Vagina (tissue), 2 donors: ENCODE measurements at regions not wholly inside any gene's neighbourhood (a gene's known extent, or its start where the extent isn't known, plus 50 kb on each side); places are given as distances from the start of the nearest gene placed in this dataset.

ENCODE experiments used
- DNase-seq, 2 donors: peaks; one replicate each; pipeline ENCODE4 v3.0.0-alpha.2; 2017; ENCODE audit errors: extremely low spot score in 2 of 2
- H3K27ac ChIP-seq: fragments of 200-600 bp; sonication (generic); one replicate; pipeline ENCODE4 v1.5.1; 2019
- H3K27me3 ChIP-seq: fragments of 200-600 bp; sonication (generic); one replicate; pipeline ENCODE4 v1.5.1; 2019
- H3K36me3 ChIP-seq, 2 donors: fragments of 200-600 bp; sonication (generic); one replicate each; pipeline ENCODE4 v1.5.1; 2017 to 2019
- H3K4me1 ChIP-seq: fragments of 200-600 bp; sonication (generic); one replicate; pipeline ENCODE4 v1.5.1; 2019
- H3K4me3 ChIP-seq, 2 donors: fragments of 200-600 bp; sonication (generic); 1 replicate in 1 of 2; 2 replicates in 1 of 2; pipeline ENCODE4 v1.5.1; 2016 to 2019
- H3K9me3 ChIP-seq: fragments of 200-600 bp; sonication (generic); one replicate; pipeline ENCODE4 v1.5.1; 2019
- POLR2A ChIP-seq, 2 donors: fragments of 450-650 bp; IDR thresholded peaks; one replicate each; pipeline ENCODE4 v1.6.1; 2017; ENCODE audit warnings: antibody characterized with exemption in 2 of 2, mild to moderate bottlenecking in 2 of 2, moderate library complexity in 2 of 2
- POLR2AphosphoS5 ChIP-seq, 2 donors: sonication (generic); formaldehyde crosslinking; IDR thresholded peaks; one replicate each; pipeline ENCODE4 v1.9.0; 2017; ENCODE audit warnings: antibody characterized with exemption in 2 of 2, mild to moderate bottlenecking in 2 of 2, low read depth in 1 of 2; ENCODE audit not compliant: insufficient read depth in 1 of 2
- intact Hi-C: fragments of 100-400 bp; cut with DNase I; formaldehyde crosslinking; loops from one replicate; pipeline ENCODE4 v1.15.1; 2023
- TF ChIP-seq, protein P1 (sequence below), 3 experiments: fragments of 450-650 bp in 2 of 3; fragments of 200-600 bp in 1 of 3; sonication (generic) in 1 of 3; IDR thresholded peaks; one replicate each; pipeline ENCODE4 v1.5.1; 2017 to 2019; ENCODE audit warnings: antibody characterized with exemption in 3 of 3, mild to moderate bottlenecking in 2 of 3, moderate library complexity in 2 of 3

DNA sequence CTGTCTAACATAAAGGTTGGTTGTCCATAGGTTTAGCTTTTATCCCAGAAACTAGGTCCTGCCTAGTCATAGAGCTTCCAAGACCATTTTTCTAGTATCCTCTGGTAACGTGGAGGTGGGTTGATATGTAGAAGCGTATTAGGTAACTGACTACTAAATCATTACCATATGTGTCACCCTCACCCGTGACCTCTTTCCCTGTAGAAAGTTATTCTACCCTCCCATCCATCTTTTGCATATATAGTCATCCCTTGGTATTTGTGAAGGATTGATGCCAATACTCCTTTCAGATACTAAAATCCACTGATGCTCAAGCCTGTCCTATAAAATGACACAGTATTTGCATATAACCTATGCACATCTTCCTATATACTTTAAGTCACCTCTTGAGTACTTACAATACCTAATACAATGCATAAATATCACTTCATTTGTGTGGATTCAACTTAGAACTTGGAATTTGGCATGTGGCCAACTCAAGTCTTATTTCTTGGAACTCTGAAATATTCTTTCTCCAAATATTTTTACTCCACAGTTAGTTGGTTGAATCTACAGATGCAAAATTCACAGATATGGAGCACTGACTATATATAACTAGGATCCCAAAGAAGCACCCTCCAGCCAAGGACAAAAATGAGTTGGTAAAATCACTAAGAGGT is 497.0 kb upstream of the TENM4 start:
- Histone ChIP-seq H3K4me1 (no peaks in the 10 kb centered on the region), H3K36me3 (no peaks in the 10 kb centered on the region), H3K4me3 (no peak overlapping the region), H3K27ac (no peak overlapping the region), H3K9me3 (no peaks in the 10 kb centered on the region), H3K27me3 (no peaks in the 10 kb centered on the region)
- no peak for DNase-seq
- intact Hi-C loops = no loop called here
- TF ChIP-seq, protein P1, sequence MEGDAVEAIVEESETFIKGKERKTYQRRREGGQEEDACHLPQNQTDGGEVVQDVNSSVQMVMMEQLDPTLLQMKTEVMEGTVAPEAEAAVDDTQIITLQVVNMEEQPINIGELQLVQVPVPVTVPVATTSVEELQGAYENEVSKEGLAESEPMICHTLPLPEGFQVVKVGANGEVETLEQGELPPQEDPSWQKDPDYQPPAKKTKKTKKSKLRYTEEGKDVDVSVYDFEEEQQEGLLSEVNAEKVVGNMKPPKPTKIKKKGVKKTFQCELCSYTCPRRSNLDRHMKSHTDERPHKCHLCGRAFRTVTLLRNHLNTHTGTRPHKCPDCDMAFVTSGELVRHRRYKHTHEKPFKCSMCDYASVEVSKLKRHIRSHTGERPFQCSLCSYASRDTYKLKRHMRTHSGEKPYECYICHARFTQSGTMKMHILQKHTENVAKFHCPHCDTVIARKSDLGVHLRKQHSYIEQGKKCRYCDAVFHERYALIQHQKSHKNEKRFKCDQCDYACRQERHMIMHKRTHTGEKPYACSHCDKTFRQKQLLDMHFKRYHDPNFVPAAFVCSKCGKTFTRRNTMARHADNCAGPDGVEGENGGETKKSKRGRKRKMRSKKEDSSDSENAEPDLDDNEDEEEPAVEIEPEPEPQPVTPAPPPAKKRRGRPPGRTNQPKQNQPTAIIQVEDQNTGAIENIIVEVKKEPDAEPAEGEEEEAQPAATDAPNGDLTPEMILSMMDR (IDR thresholded peaks at IDR 0.05) = no peak
- TF ChIP-seq POLR2AphosphoS5 (IDR thresholded peaks at IDR 0.05; ENCODE audit: insufficient read depth in 1 of 2, low read depth in 1 of 2) (no peak), POLR2A (IDR thresholded peaks at IDR 0.05) (no peak)

DNA sequence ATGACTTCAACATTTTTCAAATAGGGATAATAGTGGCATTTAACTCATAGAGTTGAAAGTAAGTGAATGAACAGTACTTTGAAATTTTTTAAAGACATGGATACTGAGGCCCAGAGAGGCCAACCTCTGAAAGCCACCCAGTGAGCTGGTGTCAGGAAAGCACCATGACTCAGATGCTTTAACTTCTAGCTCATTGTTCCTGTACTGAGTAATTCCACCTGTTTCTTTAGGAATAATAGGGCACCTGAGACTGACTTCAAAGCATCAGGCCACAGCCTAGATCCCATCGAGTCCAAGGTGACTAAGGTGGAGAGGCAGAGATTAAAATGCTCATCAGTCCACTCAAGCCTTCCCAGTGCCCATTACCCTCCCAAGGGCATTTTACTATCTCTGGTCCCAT is 491.8 kb upstream of the TENM4 start:
- Histone ChIP-seq H3K27me3 (no peaks in the 10 kb centered on the region), H3K27ac (no peak overlapping the region), H3K9me3 (no peaks in the 10 kb centered on the region), H3K36me3 (no peaks in the 10 kb centered on the region), H3K4me1 (no peaks in the 10 kb centered on the region), H3K4me3 (no peak overlapping the region)
- intact Hi-C loops = no loop called here
- TF ChIP-seq POLR2A (IDR thresholded peaks at IDR 0.05) (no peak), POLR2AphosphoS5 (IDR thresholded peaks at IDR 0.05; ENCODE audit: insufficient read depth in 1 of 2, low read depth in 1 of 2) (no peak)
- TF ChIP-seq, protein P1 (IDR thresholded peaks at IDR 0.05) = no peak
- DNase-seq = no peak

DNA sequence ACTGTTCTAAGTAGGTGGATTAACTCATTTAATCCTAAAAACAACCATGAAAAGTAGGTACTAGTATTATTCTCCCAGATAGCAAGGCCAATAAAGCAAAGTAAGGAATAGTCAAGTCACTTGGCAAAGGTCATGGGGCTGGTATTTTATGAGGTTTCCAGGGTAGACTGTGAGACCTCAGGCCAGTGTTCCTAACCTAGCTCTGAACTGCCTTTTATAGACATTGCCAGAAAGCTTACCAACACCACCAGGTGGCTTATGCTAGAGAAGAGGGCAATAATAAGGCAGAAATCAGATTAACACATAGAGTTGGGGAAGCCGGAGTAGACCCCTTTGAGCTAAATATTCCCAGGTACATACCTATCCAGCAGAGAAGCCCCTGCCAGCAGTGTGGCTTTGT is 490.9 kb upstream of the TENM4 start:
- Histone ChIP-seq H3K27me3 (no peaks in the 10 kb centered on the region), H3K36me3 (no peaks in the 10 kb centered on the region), H3K9me3 (no peaks in the 10 kb centered on the region), H3K4me3 (no peak overlapping the region), H3K4me1 (no peaks in the 10 kb centered on the region), H3K27ac (no peak overlapping the region)
- no peak for DNase-seq
- intact Hi-C loops = loop anchor here (1.0 kb wide), 1 partner anchor 8 kb away; no protein-coding TSS in a partner anchor
- no peak for TF ChIP-seq POLR2A (IDR thresholded peaks at IDR 0.05)
- no peak for TF ChIP-seq POLR2AphosphoS5 (IDR thresholded peaks at IDR 0.05; ENCODE audit: insufficient read depth in 1 of 2, low read depth in 1 of 2)
- TF ChIP-seq, protein P1 (IDR thresholded peaks at IDR 0.05) = no peak

DNA sequence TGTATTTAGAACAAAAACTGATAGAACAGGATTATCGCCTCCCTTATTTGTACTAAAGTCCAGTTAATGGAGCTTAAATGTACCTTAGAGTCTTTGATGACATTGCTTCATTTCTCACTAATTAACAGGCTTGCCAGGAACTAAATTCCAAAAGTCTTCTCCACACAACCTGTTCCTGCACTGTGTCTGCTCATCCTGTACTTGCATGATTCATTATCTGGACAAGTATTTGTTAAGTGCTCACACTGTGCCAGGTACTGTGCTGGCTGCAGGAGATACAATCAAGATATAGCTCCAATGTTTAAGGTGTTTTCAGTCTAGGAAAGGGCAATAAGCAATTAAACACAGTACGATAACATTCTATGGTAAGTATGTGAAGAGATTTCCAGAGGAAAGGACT is 485.9 kb upstream of the TENM4 start:
- no peaks in the 10 kb centered on the region for H3K4me1 ChIP-seq
- TF ChIP-seq POLR2A (IDR thresholded peaks at IDR 0.05) (no peak), POLR2AphosphoS5 (IDR thresholded peaks at IDR 0.05; ENCODE audit: insufficient read depth in 1 of 2, low read depth in 1 of 2) (no peak)
- DNase-seq = no peak
- H3K27me3 ChIP-seq = no peaks in the 10 kb centered on the region
- no peaks in the 10 kb centered on the region for H3K9me3 ChIP-seq
- no peak overlapping the region for H3K27ac ChIP-seq
- intact Hi-C loops = no loop called here
- H3K4me3 ChIP-seq = no peak overlapping the region
- H3K36me3 ChIP-seq = no peaks in the 10 kb centered on the region

DNA sequence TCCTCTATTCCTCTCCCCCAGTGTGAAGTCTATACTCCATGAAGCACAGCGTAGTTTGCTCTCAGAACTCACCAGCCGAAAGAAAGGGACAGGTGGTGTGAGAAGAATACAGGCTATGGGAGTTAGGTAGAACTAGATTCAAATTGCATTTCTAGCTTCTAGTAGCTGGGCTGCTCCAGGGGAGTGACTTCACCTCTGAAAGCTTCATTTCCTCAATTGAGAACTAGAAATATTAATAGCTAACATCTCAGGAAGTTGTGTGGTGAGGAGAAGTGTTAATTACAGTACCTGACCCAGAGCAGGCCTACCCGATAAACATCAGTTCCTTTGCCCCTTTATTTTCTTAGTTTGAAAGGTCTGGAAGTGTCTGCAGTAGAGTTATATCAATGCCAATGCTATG is 484.7 kb upstream of the TENM4 start:
- no peak overlapping the region for H3K27ac ChIP-seq
- intact Hi-C loops = no loop called here
- no peak overlapping the region for H3K4me3 ChIP-seq
- no peaks in the 10 kb centered on the region for H3K9me3 ChIP-seq
- H3K27me3 ChIP-seq = no peaks in the 10 kb centered on the region
- H3K4me1 ChIP-seq = no peaks in the 10 kb centered on the region
- no peak for DNase-seq
- H3K36me3 ChIP-seq = no peaks in the 10 kb centered on the region
- TF ChIP-seq, protein P1 (IDR thresholded peaks at IDR 0.05) = no peak
- TF ChIP-seq POLR2AphosphoS5 (IDR thresholded peaks at IDR 0.05; ENCODE audit: insufficient read depth in 1 of 2, low read depth in 1 of 2) (no peak), POLR2A (IDR thresholded peaks at IDR 0.05) (no peak)
